Tibial artery (tissue), 4 donors: ENCODE measurements at regions not wholly inside any gene's neighbourhood (a gene's known extent, or its start where the extent isn't known, plus 50 kb on each side); places are given as distances from the start of the nearest gene placed in this dataset.

Experiments used
- DNase-seq, 2 donors: peaks; one replicate each; pipeline ENCODE4 v3.0.0-alpha.2; 2019
- H3K27ac ChIP-seq, 2 donors: fragments of 200-600 bp; sonication (generic) in 1 of 2; 1 replicate in 1 of 2; 2 replicates in 1 of 2; pipeline ENCODE4 v1.5.1; 2018 to 2019; ENCODE audit warnings: mild to moderate bottlenecking in 1 of 2
- H3K27me3 ChIP-seq, 2 donors: fragments of 200-600 bp; sonication (generic) in 1 of 2; one replicate each; pipeline versions ENCODE4 v1.5.1 to v1.6.0; 2016 to 2019
- H3K36me3 ChIP-seq, 3 donors: fragments of 200-600 bp; sonication (generic) in 2 of 3; one replicate each; pipeline ENCODE4 v1.5.1; 2016 to 2019; ENCODE audit warnings: mild to moderate bottlenecking in 2 of 3
- H3K4me1 ChIP-seq, 4 donors: fragments of 200-600 bp; sonication (generic) in 2 of 4; 1 replicate in 3 of 4; 2 replicates in 1 of 4; pipeline ENCODE4 v1.5.1; 2016 to 2019
- H3K4me3 ChIP-seq, 2 donors: fragments of 200-600 bp; sonication (generic) in 1 of 2; 1 replicate in 1 of 2; 2 replicates in 1 of 2; pipeline ENCODE4 v1.5.1; 2018 to 2019; ENCODE audit warnings: mild to moderate bottlenecking in 2 of 2
- H3K9me3 ChIP-seq, 3 donors: fragments of 200-600 bp; sonication (generic) in 1 of 3; one replicate each; pipeline ENCODE4 v1.5.1; 2016 to 2019
- CTCF ChIP-seq, 2 experiments: fragments of 200-600 bp in 1 of 2; fragments of 450-650 bp in 1 of 2; IDR thresholded peaks; one replicate each; pipeline ENCODE4 v1.5.1; 2017 to 2019; ENCODE audit warnings: antibody characterized with exemption in 2 of 2, mild to moderate bottlenecking in 1 of 2, moderate library complexity in 1 of 2
- intact Hi-C: fragments of 100-400 bp; cut with DNase I; formaldehyde crosslinking; loops from one replicate; pipeline ENCODE4 v1.15.0; 2023; ENCODE audit warnings: low total_unique reads

- no peak overlapping the region for H3K27ac ChIP-seq
- H3K36me3 ChIP-seq = no peaks in the 10 kb centered on the region
- H3K4me3 ChIP-seq = no peak overlapping the region
- no peaks in the 10 kb centered on the region for H3K9me3 ChIP-seq
- H3K27me3 ChIP-seq = no peaks in the 10 kb centered on the region
- DNase-seq = no peak
- H3K4me1 ChIP-seq = no peaks in the 10 kb centered on the region
- intact Hi-C loops = no loop called here
- no peak for TF ChIP-seq CTCF (IDR thresholded peaks at IDR 0.05)
These were observed 2332.8 kb upstream of the C9orf72 start for GRCh38 chr9:29906065-29906464.

- peaks cover 0 to 3% (median 0%) of the 10 kb centered on the region in 3 donors for H3K9me3 ChIP-seq
- H3K4me3 ChIP-seq = no peak overlapping the region
- no peaks in the 10 kb centered on the region for H3K27me3 ChIP-seq
- TF ChIP-seq CTCF (IDR thresholded peaks at IDR 0.05) = no peak
- no peak for DNase-seq
- no peak overlapping the region for H3K27ac ChIP-seq
- no peaks in the 10 kb centered on the region for H3K4me1 ChIP-seq
- H3K36me3 ChIP-seq = no peaks in the 10 kb centered on the region
- intact Hi-C loops = no loop called here
These were observed 2354.8 kb upstream of the C9orf72 start for GRCh38 chr9:29928072-29928471.

- Histone ChIP-seq H3K27me3 (no peaks in the 10 kb centered on the region), H3K27ac (no peak overlapping the region), H3K4me3 (no peak overlapping the region), H3K36me3 (no peaks in the 10 kb centered on the region), H3K4me1 (no peaks in the 10 kb centered on the region), H3K9me3 (no peaks in the 10 kb centered on the region)
- no peak for DNase-seq
- intact Hi-C loops = no loop called here
- no peak for TF ChIP-seq CTCF (IDR thresholded peaks at IDR 0.05)
These were observed 2366.3 kb upstream of the C9orf72 start for GRCh38 chr9:29939559-29939958.

GRCh38 chr9:29945012-29945411 is 2371.7 kb upstream of the C9orf72 start:
- no peak overlapping the region for H3K27ac ChIP-seq

GRCh38 chr9:29958469-29958868 is 2385.2 kb upstream of the C9orf72 start:
- Histone ChIP-seq H3K27me3 (no peaks in the 10 kb centered on the region), H3K4me3 (no peak overlapping the region), H3K27ac (no peak overlapping the region), H3K36me3 (no peaks in the 10 kb centered on the region), H3K4me1 (no peaks in the 10 kb centered on the region), H3K9me3 (no peaks in the 10 kb centered on the region)
- DNase-seq = no peak
- no peak for TF ChIP-seq CTCF (IDR thresholded peaks at IDR 0.05)
- intact Hi-C loops = no loop called here

More at GRCh38 chr9:29945012-29945411, 2371.7 kb upstream of the C9orf72 start:
- Histone ChIP-seq H3K9me3 (no peaks in the 10 kb centered on the region), H3K4me3 (no peak overlapping the region), H3K36me3 (no peaks in the 10 kb centered on the region), H3K27me3 (no peaks in the 10 kb centered on the region), H3K4me1 (no peaks in the 10 kb centered on the region)
- DNase-seq = no peak
- intact Hi-C loops = no loop called here
- no peak for TF ChIP-seq CTCF (IDR thresholded peaks at IDR 0.05)

- no peaks in the 10 kb centered on the region for H3K9me3 ChIP-seq
- H3K4me1 ChIP-seq = no peaks in the 10 kb centered on the region
- no peak overlapping the region for H3K27ac ChIP-seq
- no peak for DNase-seq
- intact Hi-C loops = no loop called here
- TF ChIP-seq CTCF (IDR thresholded peaks at IDR 0.05) = no peak
- no peaks in the 10 kb centered on the region for H3K27me3 ChIP-seq
- no peak overlapping the region for H3K4me3 ChIP-seq
- no peaks in the 10 kb centered on the region for H3K36me3 ChIP-seq
These were observed 2392.6 kb upstream of the C9orf72 start for GRCh38 chr9:29965834-29966233.
